ENCODE measurements at regions not wholly inside any gene's neighbourhood (a gene's known extent, or its start where the extent isn't known, plus 50 kb on each side); places are given as distances from the start of the nearest gene placed in this dataset.

DNA sequence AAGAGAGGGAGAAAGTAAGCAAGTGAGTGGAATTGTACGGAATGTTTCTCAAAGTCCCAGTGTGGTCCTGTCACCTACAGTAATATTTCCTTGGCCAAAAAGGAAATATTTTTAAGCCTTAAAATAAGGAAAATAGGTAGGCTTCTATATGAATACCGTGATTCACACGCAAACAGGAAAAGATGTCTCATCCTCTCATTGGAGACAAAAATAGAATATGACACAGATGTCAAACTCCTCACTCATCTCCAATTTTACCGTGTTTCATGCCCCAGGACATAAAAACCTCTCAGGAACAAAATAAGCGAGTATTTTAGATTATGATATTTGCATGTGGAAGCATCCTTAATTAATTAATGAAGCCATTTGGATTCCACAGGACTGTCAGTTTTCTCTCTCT, 1269.5 kb downstream of the RAPGEF2 start:
- FAIRE-seq, result no peak
- H3K4me1 ChIP-seq, result no peaks in the 10 kb centered on the region
- WGBS (ENCODE audit: missing lambda C conversion rate), result 53% methylated on average over 5 of the region's 5 CpGs
- no peaks in the 10 kb centered on the region for H3K9me3 ChIP-seq
- no peak overlapping the region for H3K27ac ChIP-seq
- H3K4me3 ChIP-seq, result no peak overlapping the region
- no peak overlapping the region for H3K4me2 ChIP-seq
- ChIA-PET CTCF (no interaction called here), POLR2A (no interaction called here)
- ATAC-seq, result no peak
- TF ChIP-seq MAFK (IDR thresholded peaks at IDR 0.05; ENCODE audit: partially characterized antibody), result no peak
- TF ChIP-seq RAD21 (conservative IDR thresholded peaks at IDR 0.05 in 1 of 2, IDR thresholded peaks at IDR 0.05 in 1 of 2), result no peak
- TF ChIP-seq E2F6 (IDR thresholded peaks at IDR 0.05; ENCODE audit: borderline replicate concordance, low read depth), result no peak
- no peak for TF ChIP-seq RARB (CRISPR knock-in tag; IDR thresholded peaks at IDR 0.05)
- TF ChIP-seq, protein P1, sequence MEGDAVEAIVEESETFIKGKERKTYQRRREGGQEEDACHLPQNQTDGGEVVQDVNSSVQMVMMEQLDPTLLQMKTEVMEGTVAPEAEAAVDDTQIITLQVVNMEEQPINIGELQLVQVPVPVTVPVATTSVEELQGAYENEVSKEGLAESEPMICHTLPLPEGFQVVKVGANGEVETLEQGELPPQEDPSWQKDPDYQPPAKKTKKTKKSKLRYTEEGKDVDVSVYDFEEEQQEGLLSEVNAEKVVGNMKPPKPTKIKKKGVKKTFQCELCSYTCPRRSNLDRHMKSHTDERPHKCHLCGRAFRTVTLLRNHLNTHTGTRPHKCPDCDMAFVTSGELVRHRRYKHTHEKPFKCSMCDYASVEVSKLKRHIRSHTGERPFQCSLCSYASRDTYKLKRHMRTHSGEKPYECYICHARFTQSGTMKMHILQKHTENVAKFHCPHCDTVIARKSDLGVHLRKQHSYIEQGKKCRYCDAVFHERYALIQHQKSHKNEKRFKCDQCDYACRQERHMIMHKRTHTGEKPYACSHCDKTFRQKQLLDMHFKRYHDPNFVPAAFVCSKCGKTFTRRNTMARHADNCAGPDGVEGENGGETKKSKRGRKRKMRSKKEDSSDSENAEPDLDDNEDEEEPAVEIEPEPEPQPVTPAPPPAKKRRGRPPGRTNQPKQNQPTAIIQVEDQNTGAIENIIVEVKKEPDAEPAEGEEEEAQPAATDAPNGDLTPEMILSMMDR (IDR thresholded peaks at IDR 0.05), result no peak
- no peak for TF ChIP-seq ESRRA (IDR thresholded peaks at IDR 0.05; ENCODE audit: borderline replicate concordance, low read length)
- no peak for TF ChIP-seq HOXA7 (CRISPR knock-in tag; IDR thresholded peaks at IDR 0.05)
- no peak for DNase-seq (ENCODE audit: low read depth in 1 of 2, low spot score in 1 of 2)

- Histone ChIP-seq H3K9me3 (no peaks in the 10 kb centered on the region), H3K4me1 (no peaks in the 10 kb centered on the region), H3K27ac (no peak overlapping the region), H3K4me2 (no peak overlapping the region), H3K4me3 (no peak overlapping the region)
- DNase-seq (ENCODE audit: low read depth in 1 of 2, low spot score in 1 of 2) (no peak), ATAC-seq (no peak), FAIRE-seq (no peak)
- WGBS (ENCODE audit: missing lambda C conversion rate), result 75% methylated on average over 2 of the region's 2 CpGs
- CTCF ChIA-PET, result no interaction called here
- TF ChIP-seq, protein P2, sequence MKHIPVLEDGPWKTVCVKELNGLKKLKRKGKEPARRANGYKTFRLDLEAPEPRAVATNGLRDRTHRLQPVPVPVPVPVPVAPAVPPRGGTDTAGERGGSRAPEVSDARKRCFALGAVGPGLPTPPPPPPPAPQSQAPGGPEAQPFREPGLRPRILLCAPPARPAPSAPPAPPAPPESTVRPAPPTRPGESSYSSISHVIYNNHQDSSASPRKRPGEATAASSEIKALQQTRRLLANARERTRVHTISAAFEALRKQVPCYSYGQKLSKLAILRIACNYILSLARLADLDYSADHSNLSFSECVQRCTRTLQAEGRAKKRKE (CRISPR knock-in tag; IDR thresholded peaks at IDR 0.05; ENCODE audit: low read depth), result no peak
- no peak for TF ChIP-seq ZSCAN20 (CRISPR knock-in tag; IDR thresholded peaks at IDR 0.05)
- POLR2A ChIA-PET, result no interaction called here
These were observed 1271.0 kb downstream of the RAPGEF2 start for GRCh38 chr4:160373911-160374310.

- no peak overlapping the region for H3K27ac ChIP-seq
- ATAC-seq (no peak), FAIRE-seq (no peak), DNase-seq (ENCODE audit: low read depth in 1 of 2, low spot score in 1 of 2) (no peak)
- H3K4me1 ChIP-seq, result no peaks in the 10 kb centered on the region
- TF ChIP-seq HES2 (IDR thresholded peaks at IDR 0.05) (no peak), MAFK (IDR thresholded peaks at IDR 0.05; ENCODE audit: partially characterized antibody) (peak; percentile 70), ZFP36 (IDR thresholded peaks at IDR 0.05; ENCODE audit: borderline replicate concordance, partially characterized antibody) (no peak), SMC3 (IDR thresholded peaks at IDR 0.05) (no peak), MYC (IDR thresholded peaks at IDR 0.05; ENCODE audit: borderline replicate concordance, low read length) (no peak), GATA3 (IDR thresholded peaks at IDR 0.05; ENCODE audit: borderline replicate concordance) (no peak), POLR2A (IDR thresholded peaks at IDR 0.05; ENCODE audit: low read length) (no peak), KDM1A (IDR thresholded peaks at IDR 0.05; ENCODE audit: low read depth) (no peak)
- H3K4me3 ChIP-seq, result no peak overlapping the region
- no peaks in the 10 kb centered on the region for H3K9me3 ChIP-seq
- 88% methylated on average over 2 of the region's 2 CpGs for WGBS (ENCODE audit: missing lambda C conversion rate)
- no peak overlapping the region for H3K4me2 ChIP-seq
- ChIA-PET POLR2A (no interaction called here), CTCF (no interaction called here)
These were observed 1273.0 kb downstream of the RAPGEF2 start for GRCh38 chr4:160375772-160376452.

GRCh38 chr4:160386846-160387245, 1284.0 kb downstream of the RAPGEF2 start:
- ATAC-seq (no peak), FAIRE-seq (no peak), DNase-seq (ENCODE audit: low read depth in 1 of 2, low spot score in 1 of 2) (no peak)
- no peaks in the 10 kb centered on the region for H3K4me1 ChIP-seq
- ChIA-PET POLR2A (no interaction called here), CTCF (no interaction called here)
- no peak overlapping the region for H3K4me2 ChIP-seq
- no peak overlapping the region for H3K4me3 ChIP-seq
- H3K9me3 ChIP-seq, result no peaks in the 10 kb centered on the region; the same call in 2 of the 3 replicates
- H3K27ac ChIP-seq, result no peak overlapping the region
- TF ChIP-seq HDAC2 (IDR thresholded peaks at IDR 0.05) (no peak), ZC3H11A (IDR thresholded peaks at IDR 0.05) (no peak), NFE2L2 (conservative IDR thresholded peaks at IDR 0.05; ENCODE audit: low read length) (no peak), ESRRA (IDR thresholded peaks at IDR 0.05; ENCODE audit: borderline replicate concordance, low read length) (no peak), HOXA7 (CRISPR knock-in tag; IDR thresholded peaks at IDR 0.05) (no peak), E2F6 (IDR thresholded peaks at IDR 0.05; ENCODE audit: borderline replicate concordance, low read depth) (no peak), GATA3 (IDR thresholded peaks at IDR 0.05; ENCODE audit: borderline replicate concordance) (no peak), HEYL (CRISPR knock-in tag; IDR thresholded peaks at IDR 0.05) (no peak), EHF (CRISPR knock-in tag; IDR thresholded peaks at IDR 0.05) (no peak), KDM5A (IDR thresholded peaks at IDR 0.05) (no peak), HOXB5 (CRISPR knock-in tag; IDR thresholded peaks at IDR 0.05) (no peak), ELK1 (IDR thresholded peaks at IDR 0.05; ENCODE audit: low read depth, low read length) (no peak), NR3C1 (IDR thresholded peaks at IDR 0.05) (no peak), EHMT2 (IDR thresholded peaks at IDR 0.05; ENCODE audit: low read depth) (no peak), KDM1A (IDR thresholded peaks at IDR 0.05; ENCODE audit: low read depth) (no peak), ZSCAN20 (CRISPR knock-in tag; IDR thresholded peaks at IDR 0.05) (no peak)
